SHP77 treated with DMSO at 0.1 percent for 48 hours (cell line): ENCODE measurements at regions not wholly inside any gene's neighbourhood (a gene's known extent, or its start where the extent isn't known, plus 50 kb on each side); places are given as distances from the start of the nearest gene placed in this dataset.

Source experiments
- DNase-seq: peaks from one replicate; lab custom pipeline; 2025; lab: John Stamatoyannopoulos, UW

- no peak for DNase-seq
These were observed 61.1 kb upstream of the TMCO5A start for GRCh38 chr15:37873336-37873735.

- no peak for DNase-seq
These were observed 57.5 kb upstream of the TMCO5A start for GRCh38 chr15:37876900-37877299.

GRCh38 chr15:37877851-37878741 is 56.3 kb upstream of the TMCO5A start:
- no peak for DNase-seq

GRCh38 chr15:37880009-37880834 is 54.2 kb upstream of the TMCO5A start:
- peak; percentile 70 for DNase-seq

GRCh38 chr15:37880835-37881153 is 53.6 kb upstream of the TMCO5A start:
- no peak for DNase-seq

GRCh38 chr15:37881237-37882013 is 53.0 kb upstream of the TMCO5A start:
- no peak for DNase-seq

- no peak for DNase-seq
These were observed 51.8 kb upstream of the TMCO5A start for GRCh38 chr15:37882640-37883039.
